GM20000 (cell line): ENCODE measurements at regions not wholly inside any gene's neighbourhood (a gene's known extent, or its start where the extent isn't known, plus 50 kb on each side); places are given as distances from the start of the nearest gene placed in this dataset.

ENCODE experiments used
- DNase-seq: peaks from one replicate; pipeline ENCODE4 v3.0.0; 2012; ENCODE audit warnings: low spot score
- CTCF ChIP-seq: IDR thresholded peaks from 2 replicates; pipeline ENCODE4 v1.5.1; 2012; ENCODE audit warnings: mild to moderate bottlenecking, control low read depth; ENCODE audit errors: extremely low read depth, missing control alignments

GRCh38 chrX:43551590-43551989, 104.5 kb upstream of the MAOA start:
- no peak for DNase-seq
- TF ChIP-seq CTCF = no peak

- no peak for DNase-seq
- no peak for TF ChIP-seq CTCF
Measured at GRCh38 chrX:43552156-43552555, 103.9 kb upstream of the MAOA start.

- no peak for TF ChIP-seq CTCF
- no peak for DNase-seq
Measured at GRCh38 chrX:43552703-43553102, 103.4 kb upstream of the MAOA start.

- no peak for DNase-seq
- TF ChIP-seq CTCF = no peak
Measured at GRCh38 chrX:43553257-43553656, 102.8 kb upstream of the MAOA start.

GRCh38 chrX:43556207-43556606, 99.9 kb upstream of the MAOA start:
- DNase-seq = no peak
- no peak for TF ChIP-seq CTCF

- DNase-seq = peak; percentile 35
- peak; percentile 38 for TF ChIP-seq CTCF
Measured at GRCh38 chrX:43557792-43558191, 98.3 kb upstream of the MAOA start.

- peak; percentile 3 for DNase-seq
- TF ChIP-seq CTCF = no peak
Measured at GRCh38 chrX:43559644-43560043, 96.5 kb upstream of the MAOA start.
